ENCODE measurements at regions not wholly inside any gene's neighbourhood (a gene's known extent, or its start where the extent isn't known, plus 50 kb on each side); places are given as distances from the start of the nearest gene placed in this dataset.
A peak's percentile ranks its signal among the peaks of the same experiment; 100 is the strongest.
"Not testable (repeated sequence)": the region's sequence is repeated elsewhere in the genome, so short reads cannot be mapped to it uniquely, and the experiment has no call there.

- no peak for DNase-seq (ENCODE audit: low read depth in 2 of 3, low spot score in 2 of 3)
Measured at GRCh38 chr3:98644168-98644567, 50.8 kb upstream of the CPOX start.

GRCh38 chr3:98645039-98645438 is 51.6 kb upstream of the CPOX start:
- DNase-seq (ENCODE audit: low read depth in 2 of 3, low spot score in 2 of 3) = no peak

- DNase-seq (ENCODE audit: low read depth in 2 of 3, low spot score in 2 of 3) = no peak
Measured at GRCh38 chr3:98646680-98647079, 53.3 kb upstream of the CPOX start.

- DNase-seq (ENCODE audit: low read depth in 2 of 3, low spot score in 2 of 3) = no peak
Measured at GRCh38 chr3:98647197-98647596, 53.8 kb upstream of the CPOX start.

GRCh38 chr3:98650971-98651779 is 57.8 kb upstream of the CPOX start:
- DNase-seq (ENCODE audit: low read depth in 2 of 3, low spot score in 2 of 3) = no peak

GRCh38 chr3:98651780-98652077 is 58.3 kb upstream of the CPOX start:
- no peak for DNase-seq (ENCODE audit: low read depth in 2 of 3, low spot score in 2 of 3)

- peak in 2 of 3 donors; percentile 68 to 83 for DNase-seq (ENCODE audit: low read depth in 2 of 3, low spot score in 2 of 3)
Measured at GRCh38 chr3:98655666-98656065, 62.3 kb upstream of the CPOX start.

- peak in 2 of 3 donors; percentile 36 to 45 for DNase-seq (ENCODE audit: low read depth in 2 of 3, low spot score in 2 of 3)
Measured at GRCh38 chr3:98657457-98657856, 64.0 kb upstream of the CPOX start.

GRCh38 chr3:98662699-98663098 is 69.3 kb upstream of the CPOX start:
- no peak for DNase-seq (ENCODE audit: low read depth in 2 of 3, low spot score in 2 of 3)

GRCh38 chr3:98670020-98670419 is 76.6 kb upstream of the CPOX start:
- no peak for DNase-seq (ENCODE audit: low read depth in 2 of 3, low spot score in 2 of 3)

GRCh38 chr3:98679986-98680385 is 83.2 kb upstream of the ST3GAL6 start:
- DNase-seq (ENCODE audit: low read depth in 2 of 3, low spot score in 2 of 3) = no peak

- DNase-seq (ENCODE audit: low read depth in 2 of 3, low spot score in 2 of 3) = no peak
Measured at GRCh38 chr3:98680723-98681122, 82.4 kb upstream of the ST3GAL6 start.

- DNase-seq (ENCODE audit: low read depth in 2 of 3, low spot score in 2 of 3) = no peak
Measured at GRCh38 chr3:98681486-98681885, 81.7 kb upstream of the ST3GAL6 start.

- not testable (repeated sequence) for DNase-seq (ENCODE audit: low read depth in 2 of 3, low spot score in 2 of 3)
Measured at GRCh38 chr3:98682391-98682790, 80.7 kb upstream of the ST3GAL6 start.

- DNase-seq (ENCODE audit: low read depth in 2 of 3, low spot score in 2 of 3) = no peak
Measured at GRCh38 chr3:98688363-98688762, 74.8 kb upstream of the ST3GAL6 start.

GRCh38 chr3:98690876-98691275 is 72.3 kb upstream of the ST3GAL6 start:
- no peak for DNase-seq (ENCODE audit: low read depth in 2 of 3, low spot score in 2 of 3)

- no peak for DNase-seq (ENCODE audit: low read depth in 2 of 3, low spot score in 2 of 3)
Measured at GRCh38 chr3:98691897-98692296, 71.2 kb upstream of the ST3GAL6 start.

- no peak for DNase-seq (ENCODE audit: low read depth in 2 of 3, low spot score in 2 of 3)
Measured at GRCh38 chr3:98692787-98693473, 70.2 kb upstream of the ST3GAL6 start.

- no peak for DNase-seq (ENCODE audit: low read depth in 2 of 3, low spot score in 2 of 3)
Measured at GRCh38 chr3:98695796-98696195, 67.3 kb upstream of the ST3GAL6 start.

GRCh38 chr3:98696296-98696695 is 66.8 kb upstream of the ST3GAL6 start:
- not testable (repeated sequence) for DNase-seq (ENCODE audit: low read depth in 2 of 3, low spot score in 2 of 3)

- no peak for DNase-seq (ENCODE audit: low read depth in 2 of 3, low spot score in 2 of 3)
Measured at GRCh38 chr3:98697225-98697624, 65.9 kb upstream of the ST3GAL6 start.

- no peak for DNase-seq (ENCODE audit: low read depth in 2 of 3, low spot score in 2 of 3)
Measured at GRCh38 chr3:98699132-98699531, 64.0 kb upstream of the ST3GAL6 start.
